NB4 (cell line): ENCODE measurements at regions not wholly inside any gene's neighbourhood (a gene's known extent, or its start where the extent isn't known, plus 50 kb on each side); places are given as distances from the start of the nearest gene placed in this dataset.
"Not testable (repeated sequence)": the region's sequence is repeated elsewhere in the genome, so short reads cannot be mapped to it uniquely, and the experiment has no call there.

Source experiments
- POLR2A ChIP-seq: IDR thresholded peaks from 2 replicates; pipeline ENCODE4 v1.6.1; 2011; ENCODE audit warnings: mild to moderate bottlenecking; ENCODE audit not compliant: insufficient read length; ENCODE audit errors: extremely low read depth
- TF ChIP-seq, protein P1 (sequence below): IDR thresholded peaks from one replicate; pipeline ENCODE4 v1.5.1; 2012; ENCODE audit warnings: low read depth, low read length
- TF ChIP-seq, protein P2 (sequence below): IDR thresholded peaks from 2 replicates; pipeline ENCODE4 v1.6.1; 2011; ENCODE audit warnings: low read depth, low read length

DNA sequence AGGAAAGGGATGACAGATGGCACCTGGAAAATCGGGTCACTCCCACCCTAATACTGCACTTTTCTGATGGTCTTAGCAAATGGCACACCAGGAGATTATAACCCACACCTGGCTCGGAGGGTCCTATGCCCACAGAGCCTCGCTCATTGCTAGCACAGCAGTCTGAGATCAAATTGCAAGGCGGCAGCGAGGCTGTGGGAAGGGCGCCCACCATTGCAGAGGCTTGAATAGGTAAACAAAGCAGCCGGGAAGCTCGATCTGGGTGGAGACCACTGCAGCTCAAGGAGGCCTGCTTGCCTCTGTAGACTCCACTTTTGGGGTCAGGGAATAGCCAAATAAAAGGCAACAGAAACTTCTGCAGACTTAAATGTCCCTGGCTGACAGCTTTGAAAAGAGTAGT, 622.7 kb upstream of the ZNF804A start:
- TF ChIP-seq, protein P1, sequence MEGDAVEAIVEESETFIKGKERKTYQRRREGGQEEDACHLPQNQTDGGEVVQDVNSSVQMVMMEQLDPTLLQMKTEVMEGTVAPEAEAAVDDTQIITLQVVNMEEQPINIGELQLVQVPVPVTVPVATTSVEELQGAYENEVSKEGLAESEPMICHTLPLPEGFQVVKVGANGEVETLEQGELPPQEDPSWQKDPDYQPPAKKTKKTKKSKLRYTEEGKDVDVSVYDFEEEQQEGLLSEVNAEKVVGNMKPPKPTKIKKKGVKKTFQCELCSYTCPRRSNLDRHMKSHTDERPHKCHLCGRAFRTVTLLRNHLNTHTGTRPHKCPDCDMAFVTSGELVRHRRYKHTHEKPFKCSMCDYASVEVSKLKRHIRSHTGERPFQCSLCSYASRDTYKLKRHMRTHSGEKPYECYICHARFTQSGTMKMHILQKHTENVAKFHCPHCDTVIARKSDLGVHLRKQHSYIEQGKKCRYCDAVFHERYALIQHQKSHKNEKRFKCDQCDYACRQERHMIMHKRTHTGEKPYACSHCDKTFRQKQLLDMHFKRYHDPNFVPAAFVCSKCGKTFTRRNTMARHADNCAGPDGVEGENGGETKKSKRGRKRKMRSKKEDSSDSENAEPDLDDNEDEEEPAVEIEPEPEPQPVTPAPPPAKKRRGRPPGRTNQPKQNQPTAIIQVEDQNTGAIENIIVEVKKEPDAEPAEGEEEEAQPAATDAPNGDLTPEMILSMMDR = not testable (repeated sequence)
- TF ChIP-seq POLR2A = not testable (repeated sequence)
- TF ChIP-seq, protein P2, sequence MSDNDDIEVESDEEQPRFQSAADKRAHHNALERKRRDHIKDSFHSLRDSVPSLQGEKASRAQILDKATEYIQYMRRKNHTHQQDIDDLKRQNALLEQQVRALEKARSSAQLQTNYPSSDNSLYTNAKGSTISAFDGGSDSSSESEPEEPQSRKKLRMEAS = not testable (repeated sequence)
